Endometrium (tissue), 2 donors: ENCODE measurements at regions not wholly inside any gene's neighbourhood (a gene's known extent, or its start where the extent isn't known, plus 50 kb on each side); places are given as distances from the start of the nearest gene placed in this dataset.

ENCODE experiments used
- FAIRE-seq: peaks from 2 replicates; lab custom pipeline; 2012; peaks lifted over from hg19 to GRCh38; lab: Jason Lieb, UNC
- donor health status: control.
- donor health status: control.

DNA sequence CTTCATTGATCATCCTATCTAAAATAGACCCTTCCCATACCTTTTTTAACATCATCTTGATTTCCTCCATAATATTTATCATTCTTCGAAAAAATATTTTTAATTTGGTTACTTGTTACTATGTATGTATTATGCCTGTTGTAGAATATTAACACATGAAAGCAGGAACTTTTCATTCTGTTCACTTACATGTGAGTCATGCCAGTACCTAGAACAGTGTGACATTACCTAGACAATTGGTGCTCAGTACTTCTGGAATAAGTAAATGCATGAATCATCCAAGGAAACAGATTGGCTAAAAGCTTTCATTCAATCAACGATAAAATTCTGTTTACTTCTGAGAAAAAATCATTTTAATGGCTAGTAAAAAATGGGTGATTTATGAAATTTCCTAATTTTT is 76.4 kb downstream of the CXXC4 start:
- FAIRE-seq: no peak

DNA sequence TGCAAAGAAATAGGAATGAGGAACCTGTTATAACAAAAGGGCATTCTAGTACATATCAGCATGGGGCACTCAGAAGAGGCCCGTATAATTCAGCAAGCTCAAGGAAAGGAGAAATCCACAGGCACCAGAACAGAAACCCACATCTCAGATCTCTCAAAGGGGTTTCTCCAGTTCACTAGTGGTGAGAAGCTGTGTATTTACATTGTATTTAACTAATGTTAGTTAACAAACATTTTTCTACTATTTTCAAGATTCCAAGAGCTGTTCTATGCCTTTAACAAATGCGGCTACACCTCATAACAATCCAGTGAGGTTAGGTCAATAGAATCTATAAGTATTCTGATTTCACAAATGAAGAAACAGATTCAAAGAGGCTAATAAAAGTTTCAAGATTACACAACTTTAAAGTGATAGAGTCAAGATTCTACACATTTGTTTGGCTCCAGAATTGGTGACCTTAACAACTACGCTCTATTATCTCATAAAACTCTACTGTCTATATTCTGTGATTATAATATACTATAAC is 77.3 kb downstream of the CXXC4 start:
- FAIRE-seq: no peak

DNA sequence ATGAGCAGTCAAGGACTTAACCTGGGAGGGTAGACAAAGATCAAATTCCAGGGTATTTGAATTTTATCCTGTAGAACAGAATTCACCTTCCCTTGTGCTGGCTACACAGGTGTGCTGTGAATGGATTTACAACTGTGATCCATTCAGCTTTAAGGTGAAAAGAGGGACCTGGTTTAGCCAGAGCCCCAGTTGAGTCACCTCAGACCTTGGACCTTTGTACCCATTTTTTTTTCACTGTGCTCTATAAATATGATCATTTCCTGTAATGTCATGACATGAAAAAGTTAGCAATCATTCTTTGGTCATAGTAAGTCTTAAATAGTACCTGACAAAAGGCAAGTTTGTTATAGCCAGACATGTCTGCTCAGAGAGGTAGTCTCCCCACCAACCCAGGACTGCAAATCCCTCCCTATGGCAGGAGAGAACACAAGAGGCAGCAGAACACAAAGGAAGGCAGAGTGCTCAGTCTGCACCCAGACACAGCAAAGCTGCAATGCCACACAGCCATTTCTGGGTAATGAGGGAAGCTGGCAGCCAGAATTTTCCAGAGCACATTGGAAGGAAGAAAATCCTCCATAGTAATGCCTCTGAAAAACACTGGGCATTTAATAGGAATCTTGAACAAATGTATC is 77.9 kb downstream of the CXXC4 start:
- FAIRE-seq: no peak

DNA sequence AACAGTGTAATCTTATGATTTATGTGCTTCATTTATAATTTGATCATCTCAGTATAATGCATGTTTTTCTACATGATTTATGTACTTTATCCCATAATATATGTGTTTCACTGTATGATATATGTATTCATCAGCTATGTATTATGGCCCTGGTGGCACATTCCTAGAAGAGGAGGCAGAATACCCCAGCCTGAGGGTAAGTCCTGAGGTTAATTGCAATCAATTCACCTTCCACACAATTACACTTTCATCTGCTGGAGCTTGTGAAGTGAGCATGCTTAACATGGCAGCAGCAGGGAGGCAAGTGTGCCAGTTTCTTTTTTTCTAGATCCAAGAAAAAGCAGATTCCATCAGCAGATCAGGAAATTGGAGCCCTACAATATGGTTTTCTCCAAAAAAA is 81.2 kb downstream of the CXXC4 start:
- FAIRE-seq: no peak

DNA sequence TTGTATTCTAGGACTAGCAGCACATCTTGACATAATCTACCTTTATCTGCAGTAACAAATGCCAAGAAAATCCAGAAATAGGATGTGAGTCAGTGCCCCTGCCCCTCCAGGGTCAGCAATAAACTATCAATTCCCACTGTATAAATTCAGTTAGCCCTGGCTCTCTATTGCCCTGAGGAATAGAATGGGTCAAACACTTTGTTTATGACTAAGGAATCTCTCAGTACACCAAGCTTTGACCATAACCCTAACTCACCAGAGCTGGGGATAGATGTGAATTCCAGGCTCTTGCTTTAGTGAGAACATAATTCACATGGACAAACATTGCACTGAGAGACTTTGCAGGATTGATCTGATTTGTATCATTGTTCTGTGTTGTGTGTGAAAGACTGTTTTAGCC is 82.3 kb downstream of the CXXC4 start:
- no peak for FAIRE-seq

DNA sequence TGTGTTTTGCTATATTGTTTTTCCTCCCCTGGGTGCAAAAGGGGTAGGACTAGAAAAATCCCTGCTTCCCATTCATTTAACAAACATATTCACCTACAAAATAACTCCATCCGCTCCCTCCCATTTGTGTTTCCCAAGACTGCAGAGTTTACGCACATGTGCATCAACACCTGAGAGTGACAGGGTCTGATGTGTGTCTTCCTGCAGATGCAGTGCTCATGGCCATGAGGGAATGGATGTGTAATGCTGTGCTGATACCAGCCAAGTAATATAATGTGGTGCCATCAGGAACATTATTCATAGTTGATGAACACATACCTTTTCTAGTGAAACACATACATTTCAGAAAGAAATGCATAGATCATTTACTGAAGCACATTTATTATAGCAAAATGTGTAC is 83.2 kb downstream of the CXXC4 start:
- no peak for FAIRE-seq

DNA sequence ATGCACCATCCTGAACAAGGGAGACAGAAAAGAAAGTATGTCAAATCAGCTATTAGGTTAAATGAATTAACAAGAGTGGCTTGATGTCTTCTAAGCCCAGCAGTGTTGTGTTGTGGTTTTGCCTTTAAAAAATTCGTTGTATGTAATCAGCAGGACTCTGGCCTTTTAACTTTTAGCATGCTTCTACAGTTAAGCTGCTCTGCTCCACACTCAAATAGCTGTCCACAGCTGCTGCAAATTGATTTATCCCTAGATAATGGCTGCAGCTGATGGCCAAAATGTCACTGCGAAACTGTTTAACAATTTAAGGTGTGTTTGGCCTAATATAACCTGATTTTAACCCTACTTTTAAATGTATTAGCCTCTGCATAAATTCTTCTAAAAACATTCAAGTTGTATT is 85.8 kb downstream of the CXXC4 start:
- no peak for FAIRE-seq

DNA sequence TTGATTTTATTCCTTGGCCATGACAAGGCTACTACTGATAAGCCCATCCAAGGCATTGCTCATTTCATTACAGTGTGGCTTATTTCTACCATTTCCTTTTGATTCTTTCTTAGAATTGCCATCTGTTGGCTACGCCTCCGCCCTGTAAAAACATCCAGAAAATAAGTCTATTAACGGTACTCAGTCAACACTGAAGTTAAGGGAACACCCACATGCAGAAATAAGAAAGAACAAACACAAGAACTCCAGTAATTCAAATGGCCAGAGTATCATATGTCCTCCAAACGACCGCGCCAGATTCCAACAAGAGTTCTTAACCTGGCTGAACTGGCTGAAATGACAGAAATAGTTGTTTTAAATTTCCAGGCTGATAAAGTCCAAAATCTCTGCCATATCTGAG is 90.3 kb downstream of the CXXC4 start:
- FAIRE-seq: no peak

DNA sequence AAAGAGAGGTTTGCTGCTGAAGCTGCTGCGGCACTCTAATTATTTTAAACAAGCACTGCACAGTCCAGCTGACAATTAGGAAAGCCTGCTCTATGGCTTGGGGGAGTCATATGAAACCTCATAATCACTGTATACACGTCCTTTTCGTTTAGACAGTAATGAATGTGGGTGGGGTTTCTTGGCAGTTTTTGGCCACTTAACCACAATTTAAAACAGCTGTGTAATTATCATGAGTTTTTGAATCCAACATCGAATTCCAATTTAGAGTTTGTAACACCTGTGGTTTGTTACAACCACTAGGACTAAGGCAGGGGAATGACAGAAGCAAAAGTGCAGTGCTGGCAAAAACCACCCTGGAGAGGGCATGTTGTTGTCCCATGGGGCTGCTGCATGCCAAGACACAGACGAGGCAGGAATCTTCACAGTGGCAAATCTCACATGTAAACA is 99.5 kb downstream of the CXXC4 start:
- no peak for FAIRE-seq

DNA sequence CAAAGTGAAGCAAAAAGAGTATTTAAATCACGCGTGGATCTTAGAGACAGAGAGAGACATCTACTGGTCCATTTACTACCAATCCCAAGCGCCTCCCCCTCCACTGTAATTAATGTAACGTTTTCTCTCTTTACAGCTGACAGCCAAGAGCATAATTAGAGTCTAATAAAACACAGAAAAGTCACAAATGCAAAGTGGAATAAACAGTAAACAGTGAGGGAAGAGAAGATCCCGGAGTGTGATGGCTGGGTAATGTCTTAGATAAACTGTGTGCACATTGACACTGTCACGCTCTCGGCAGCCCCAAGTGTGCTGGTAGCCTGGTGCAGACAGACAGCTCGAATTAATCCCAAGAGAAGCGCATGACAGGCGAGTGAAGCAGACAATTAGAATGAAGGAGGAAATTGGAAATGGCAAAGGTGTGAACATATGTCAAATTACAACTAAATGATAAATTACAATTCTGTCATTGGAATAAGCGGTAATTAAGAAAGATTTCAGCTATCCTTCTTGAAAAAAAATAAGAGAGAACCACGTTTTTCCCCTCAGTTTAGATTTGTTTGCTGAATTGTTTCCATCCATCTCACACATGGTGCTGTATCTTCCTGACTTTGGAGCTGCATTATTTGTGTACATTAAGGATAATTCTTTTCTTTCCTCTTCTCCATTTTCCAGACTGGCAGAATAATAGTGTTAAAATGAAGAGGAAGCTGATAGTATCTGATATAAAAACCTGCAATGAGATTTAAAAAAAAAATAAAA is 100.1 kb downstream of the CXXC4 start:
- no peak for FAIRE-seq

DNA sequence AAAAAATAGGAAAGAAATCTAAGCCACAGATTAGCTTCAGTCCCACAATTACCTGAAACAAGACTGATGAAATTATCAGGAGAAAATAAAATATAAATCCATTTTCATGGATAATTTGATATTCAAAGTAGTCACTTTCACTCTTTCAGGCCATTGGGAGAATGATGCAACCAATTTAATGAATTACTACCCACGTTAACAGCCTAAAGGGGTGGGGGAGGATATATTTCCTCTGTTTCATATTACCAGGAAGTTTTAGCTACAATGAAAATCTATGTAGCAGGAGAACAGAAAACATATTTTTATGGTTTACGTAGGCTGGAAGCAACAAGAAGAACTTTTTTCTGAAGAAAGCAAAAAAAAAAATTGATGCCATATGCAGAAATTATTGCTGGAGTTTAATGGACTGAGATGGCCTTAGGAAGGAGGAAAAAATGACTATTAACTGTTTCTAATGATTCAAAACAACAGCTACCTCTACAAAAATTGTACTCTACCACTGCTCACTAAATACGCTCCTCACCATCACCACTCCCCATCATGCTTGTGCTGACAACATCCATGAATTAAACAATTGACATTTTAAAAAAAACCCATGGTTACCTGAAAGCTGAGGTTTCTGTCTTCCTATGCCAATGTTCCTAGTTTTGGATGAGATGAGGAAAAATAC is 100.9 kb downstream of the CXXC4 start:
- FAIRE-seq: no peak

DNA sequence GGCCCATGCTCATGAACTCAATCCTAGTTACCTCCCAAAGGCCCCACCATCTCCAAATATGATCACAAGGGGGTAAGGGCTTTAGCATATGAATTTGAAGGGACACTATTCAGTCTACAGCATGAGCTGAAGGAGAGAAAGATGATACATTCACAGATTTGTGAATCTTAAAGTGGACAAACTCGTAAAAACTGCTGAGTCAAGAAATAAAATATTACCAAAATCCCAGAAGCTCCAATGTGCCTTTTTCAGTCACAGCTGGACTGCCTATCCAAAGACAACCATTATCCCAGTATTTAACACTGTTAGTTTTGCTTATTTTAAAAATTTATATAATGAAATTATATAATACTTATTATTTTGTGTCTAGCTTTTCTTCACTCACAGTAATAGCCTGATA is 109.0 kb downstream of the CXXC4 start:
- no peak for FAIRE-seq

DNA sequence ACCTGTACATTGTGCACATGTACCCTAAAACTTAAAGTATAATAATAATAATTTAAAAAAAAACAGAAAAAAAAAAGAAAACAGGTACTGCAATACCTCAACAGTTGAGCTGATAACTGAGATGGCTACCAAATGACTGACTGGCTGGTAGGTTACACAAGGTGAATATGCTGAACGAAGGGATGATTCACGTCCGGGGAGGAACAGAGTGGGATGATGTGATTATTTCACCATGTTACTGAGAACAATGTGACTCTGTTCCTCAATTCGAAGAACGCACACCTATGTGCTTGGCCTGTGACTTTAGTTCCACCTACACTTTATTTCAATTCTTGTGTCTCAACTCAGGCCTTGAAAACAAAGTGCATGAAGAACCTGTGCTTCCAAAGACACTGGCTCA is 111.7 kb downstream of the CXXC4 start:
- FAIRE-seq: no peak

DNA sequence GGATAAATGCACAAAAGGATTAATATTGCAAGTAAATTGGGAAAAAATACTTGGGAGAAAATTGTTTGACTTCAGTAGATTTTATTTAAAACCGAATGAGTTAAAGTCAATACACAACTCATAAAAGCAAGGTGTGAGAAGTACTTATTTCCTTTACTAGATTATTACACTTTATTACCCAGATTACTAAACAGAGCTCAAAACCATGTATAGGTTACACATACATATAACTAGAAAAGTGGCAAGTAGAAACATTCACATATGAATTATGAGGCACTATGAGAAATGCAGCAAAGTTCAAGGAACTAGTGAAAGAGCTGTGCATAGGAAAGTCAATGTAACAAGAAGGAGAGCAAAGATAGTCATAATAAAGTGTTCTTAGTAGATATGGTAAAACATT is 113.0 kb downstream of the CXXC4 start:
- no peak for FAIRE-seq

DNA sequence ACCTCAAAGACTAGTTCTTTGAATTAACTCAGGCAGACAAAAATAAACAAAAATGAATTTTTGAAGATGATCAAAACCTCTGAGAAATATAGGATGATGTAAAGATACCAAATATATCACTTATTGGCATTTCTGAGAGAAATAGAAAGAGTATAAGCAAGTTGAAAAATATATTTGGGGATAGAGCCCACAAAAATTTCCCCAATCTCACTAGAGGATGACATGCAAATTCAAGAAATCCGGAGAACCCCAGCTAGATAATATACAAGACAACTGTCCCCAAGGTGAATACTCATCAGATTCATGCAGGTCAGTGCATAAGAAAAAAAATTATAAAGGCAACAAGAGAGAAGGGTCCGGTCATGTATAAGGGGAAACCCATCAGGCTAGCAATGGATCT is 129.1 kb downstream of the CXXC4 start:
- no peak for FAIRE-seq

DNA sequence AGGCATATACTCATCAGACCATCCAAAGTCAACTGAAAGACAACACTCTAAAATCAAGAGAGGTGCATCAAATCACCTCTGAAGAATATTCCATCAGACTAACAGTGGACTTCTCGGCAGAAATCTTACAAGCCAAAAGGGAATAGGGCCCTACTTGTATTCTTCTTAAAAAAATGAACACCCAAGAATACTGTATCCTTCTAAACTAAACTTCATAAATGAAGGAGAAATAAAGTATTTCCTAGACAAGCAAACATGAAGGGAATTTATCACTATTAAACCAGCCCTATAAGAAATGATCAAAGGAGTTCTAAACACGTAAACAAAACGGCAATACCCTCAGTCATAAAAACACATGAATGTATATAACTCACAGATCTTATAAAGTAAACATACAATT is 141.2 kb downstream of the CXXC4 start:
- no peak for FAIRE-seq

DNA sequence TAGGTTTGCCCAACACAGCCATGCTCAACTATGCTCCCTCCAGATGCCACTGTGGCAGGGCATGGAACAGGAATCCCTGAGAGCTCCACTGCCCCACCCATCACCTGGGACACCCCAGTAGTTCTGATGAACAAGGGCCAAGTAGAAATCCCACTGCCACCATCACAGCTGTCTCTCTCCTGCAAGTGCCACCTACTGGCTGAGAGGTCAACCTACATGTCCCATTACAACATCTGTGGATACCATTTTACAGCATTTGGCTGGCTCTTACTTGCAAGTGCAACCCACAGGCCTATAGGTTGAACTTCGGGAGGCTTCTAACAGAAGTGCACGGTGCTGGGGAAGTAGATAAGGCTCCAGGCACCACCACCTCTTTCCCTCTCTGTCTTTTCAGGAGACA is 142.5 kb downstream of the CXXC4 start:
- FAIRE-seq: no peak

DNA sequence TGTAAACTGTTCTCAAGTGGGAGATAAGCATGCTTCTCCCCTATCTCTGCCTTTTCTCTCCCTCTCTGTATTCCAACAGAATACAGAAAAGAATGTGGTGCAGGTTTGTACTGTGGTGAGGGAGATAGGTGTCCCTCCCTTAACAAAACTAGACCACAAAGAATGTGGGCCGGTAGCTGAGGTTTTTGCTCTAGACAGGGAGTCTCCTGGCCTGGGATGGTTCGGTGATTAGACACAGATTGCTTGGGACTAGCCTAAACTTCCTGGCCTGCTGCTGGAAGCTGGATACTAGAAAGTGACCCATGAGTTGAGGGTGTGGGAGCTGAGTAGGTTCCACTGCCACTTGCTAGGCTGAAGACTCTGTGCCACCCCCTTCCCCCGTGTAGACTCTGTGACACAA is 143.0 kb downstream of the CXXC4 start:
- no peak for FAIRE-seq

DNA sequence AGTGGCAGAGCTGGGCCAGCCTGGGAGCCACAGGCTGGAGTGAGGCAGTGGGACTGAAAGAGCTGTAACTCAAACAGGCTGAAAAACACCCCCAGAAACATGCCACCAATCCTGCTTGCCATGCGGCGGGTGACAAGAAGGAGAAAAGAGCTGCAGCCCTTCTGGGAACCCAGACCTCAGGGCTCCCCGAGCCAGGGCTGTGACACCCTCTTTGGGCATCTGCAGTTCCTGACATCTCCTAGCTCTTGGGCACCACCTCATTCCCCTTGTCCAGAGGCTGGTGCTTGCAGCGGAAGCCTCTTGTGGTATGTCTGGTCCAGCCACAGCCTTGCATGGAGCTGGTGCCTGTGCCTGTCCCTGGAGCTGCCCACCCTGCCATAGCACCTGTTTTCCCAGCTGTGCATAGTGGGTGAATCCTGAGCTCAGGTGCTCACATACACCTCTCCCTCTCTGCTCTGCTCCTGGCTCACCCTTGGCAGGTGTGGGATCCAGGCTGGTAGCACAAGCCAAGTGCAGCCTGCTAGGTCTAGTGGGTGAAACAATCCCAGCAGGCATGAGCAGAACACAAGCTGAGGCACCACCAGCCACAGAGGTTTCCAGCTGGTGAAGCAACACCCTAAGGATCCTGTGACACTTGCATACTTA is 149.0 kb downstream of the CXXC4 start:
- FAIRE-seq: no peak

DNA sequence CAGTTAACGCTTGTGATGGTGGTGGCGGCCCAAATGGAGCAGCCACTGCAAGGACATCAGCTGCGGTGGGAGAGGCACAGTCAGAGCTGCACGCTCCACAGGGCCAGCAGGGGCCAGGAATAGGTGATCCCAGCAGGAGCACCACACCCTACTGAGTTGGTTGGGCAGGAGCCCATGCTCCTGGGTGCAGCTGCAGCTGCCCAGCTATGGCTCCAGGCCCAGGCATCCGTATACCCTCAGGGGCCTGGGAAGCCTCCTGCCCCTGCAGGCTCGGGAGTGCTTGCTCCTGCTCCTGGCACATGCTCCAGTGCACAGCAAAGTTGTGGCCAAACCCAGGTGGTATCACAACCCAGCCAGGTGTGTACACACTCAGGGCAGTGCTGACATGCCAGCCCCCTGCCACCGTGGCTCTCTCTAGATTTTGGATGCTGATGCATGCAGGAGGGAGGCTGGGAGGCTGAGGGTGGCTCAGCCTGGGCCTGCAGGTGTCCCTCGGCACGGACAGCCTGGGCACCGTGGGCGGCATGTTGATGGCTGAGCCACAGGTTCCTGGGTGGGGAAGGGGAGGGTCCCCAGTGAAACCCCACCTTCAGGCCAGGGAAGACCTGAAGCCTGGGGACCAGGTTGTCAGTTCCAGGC is 150.2 kb downstream of the CXXC4 start:
- no peak for FAIRE-seq

DNA sequence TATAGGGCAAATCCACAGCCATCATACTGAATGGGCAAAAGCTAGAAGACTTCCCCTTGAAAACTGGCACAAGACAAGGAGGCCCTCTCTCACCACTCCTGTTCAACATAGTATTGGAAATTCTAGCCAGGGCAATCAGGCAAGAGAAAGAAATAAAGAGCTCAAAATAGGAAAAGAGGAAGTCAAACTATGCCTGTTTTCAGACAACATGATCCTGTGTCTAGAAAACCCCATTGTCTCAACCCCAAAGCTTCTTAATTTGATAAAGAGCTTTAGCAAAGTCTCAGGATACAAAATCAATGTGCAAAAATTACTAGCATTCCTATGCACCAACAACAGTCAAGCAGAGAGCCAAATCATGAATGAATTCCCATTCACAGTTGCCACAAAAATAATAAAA is 160.3 kb downstream of the CXXC4 start:
- no peak for FAIRE-seq
